Fibroblast of skin of left biceps (primary cell): ENCODE measurements at regions not wholly inside any gene's neighbourhood (a gene's known extent, or its start where the extent isn't known, plus 50 kb on each side); places are given as distances from the start of the nearest gene placed in this dataset.
"Not testable (repeated sequence)": the region's sequence is repeated elsewhere in the genome, so short reads cannot be mapped to it uniquely, and the experiment has no call there.

ENCODE experiments used
- DNase-seq, 2 experiments: peaks; one replicate each; pipeline ENCODE4 v3.0.0-alpha.2; 2013; ENCODE audit warnings: low read depth in 2 of 2

GRCh38 chr1:194821091-194821490, 1634.7 kb upstream of the B3GALT2 start:
- no peak for DNase-seq

- no peak for DNase-seq
These were observed 1632.3 kb upstream of the B3GALT2 start for GRCh38 chr1:194818674-194819073.

- no peak for DNase-seq
These were observed 1630.4 kb upstream of the B3GALT2 start for GRCh38 chr1:194816859-194817258.

- DNase-seq = no peak
These were observed 1626.7 kb upstream of the B3GALT2 start for GRCh38 chr1:194813096-194813495.

- no peak for DNase-seq
These were observed 1623.3 kb upstream of the B3GALT2 start for GRCh38 chr1:194809665-194810064.

GRCh38 chr1:194809215-194809614, 1622.8 kb upstream of the B3GALT2 start:
- DNase-seq = no peak

- no peak for DNase-seq
These were observed 1621.3 kb upstream of the B3GALT2 start for GRCh38 chr1:194807530-194808220.

GRCh38 chr1:194802572-194802971, 1616.2 kb upstream of the B3GALT2 start:
- no peak for DNase-seq

- no peak for DNase-seq
These were observed 1609.6 kb upstream of the B3GALT2 start for GRCh38 chr1:194795917-194796593.

GRCh38 chr1:194787001-194787400, 1600.6 kb upstream of the B3GALT2 start:
- DNase-seq = no peak

- no peak for DNase-seq
These were observed 1599.6 kb upstream of the B3GALT2 start for GRCh38 chr1:194786027-194786426.

- DNase-seq = no peak
These were observed 1590.2 kb upstream of the B3GALT2 start for GRCh38 chr1:194776657-194777056.

GRCh38 chr1:194774535-194774934, 1588.1 kb upstream of the B3GALT2 start:
- no peak for DNase-seq

- DNase-seq = peak; percentile 40 to 47
These were observed 1569.0 kb upstream of the B3GALT2 start for GRCh38 chr1:194755241-194755994.

- not testable (repeated sequence) for DNase-seq
These were observed 1552.4 kb upstream of the B3GALT2 start for GRCh38 chr1:194738843-194739242.

GRCh38 chr1:194734970-194735369, 1548.6 kb upstream of the B3GALT2 start:
- no peak for DNase-seq

GRCh38 chr1:194731025-194731424, 1544.6 kb upstream of the B3GALT2 start:
- no peak for DNase-seq

GRCh38 chr1:194730304-194730703, 1543.9 kb upstream of the B3GALT2 start:
- DNase-seq = no peak

- peak; percentile 10 to 33 for DNase-seq
These were observed 1536.7 kb upstream of the B3GALT2 start for GRCh38 chr1:194723067-194723466.

GRCh38 chr1:194717941-194718340, 1531.5 kb upstream of the B3GALT2 start:
- DNase-seq = peak; percentile 15 to 27

- DNase-seq = no peak
These were observed 1530.9 kb upstream of the B3GALT2 start for GRCh38 chr1:194717334-194717733.

GRCh38 chr1:194710671-194711070, 1524.3 kb upstream of the B3GALT2 start:
- DNase-seq = no peak

- no peak for DNase-seq
These were observed 1523.0 kb upstream of the B3GALT2 start for GRCh38 chr1:194709439-194709838.
